IMR-90 (cell line): ENCODE measurements at regions not wholly inside any gene's neighbourhood (a gene's known extent, or its start where the extent isn't known, plus 50 kb on each side); places are given as distances from the start of the nearest gene placed in this dataset.

Experiments
- ATAC-seq: fragments of 200-7000 bp; cut with Tn5 transposase; 2 replicates; pipeline ENCODE4 v1.9.1; 2020; ENCODE audit warnings: low read depth, mild to moderate bottlenecking, moderate library complexity
- BruUV-seq: library from RNA; stranded (reverse); fragments of 400-500 nt; replicated peaks from 2 replicates; lab custom pipeline; 2021; lab: Mats Ljungman, UMichigan
- CTCF ChIA-PET: fragments of 300-600 bp; formaldehyde crosslinking; extraction: SDS; loops from one replicate; lab custom pipeline; 2021; ENCODE audit warnings: antibody characterized with exemption; lab: Yijun Ruan, JAX
- POLR2A ChIA-PET: fragments of 300-600 bp; sonication (Branson Sonifier 250); formaldehyde crosslinking; loops from one replicate; lab custom pipeline; 2022; ENCODE audit warnings: antibody characterized with exemption; ENCODE audit not compliant: unreplicated experiment; lab: Charles Lee
- DNase-seq: peaks from one replicate; pipeline ENCODE4 v3.0.0; 2013
- H2AFZ ChIP-seq: replicated peaks from 2 replicates; pipeline ENCODE3; 2013; ENCODE audit warnings: low read length, mild to moderate bottlenecking; ENCODE audit not compliant: poor library complexity
- H2AK5ac ChIP-seq: 2 replicates; pipeline ENCODE4 v1.6.1; 2013; ENCODE audit warnings: low read depth, low read length, inconsistent platforms
- H2AK9ac ChIP-seq: replicated peaks from 2 replicates; pipeline ENCODE3; 2013; ENCODE audit warnings: mild to moderate bottlenecking, low read depth, low read length, moderate library complexity; ENCODE audit not compliant: poor library complexity
- H2BK120ac ChIP-seq: 2 replicates; pipeline ENCODE4 v1.6.1; 2013; ENCODE audit warnings: low read depth, low read length, inconsistent platforms
- H2BK15ac ChIP-seq: 3 replicates; pipeline ENCODE4 v1.6.1; 2013; ENCODE audit warnings: low read depth, low read length, inconsistent platforms
- H2BK20ac ChIP-seq: 2 replicates; pipeline ENCODE4 v1.6.1; 2013; ENCODE audit warnings: low read depth, mild to moderate bottlenecking, inconsistent platforms, low read length, moderate library complexity
- H2BK5ac ChIP-seq: 2 replicates; pipeline ENCODE4 v1.6.1; 2013; ENCODE audit warnings: mild to moderate bottlenecking, low read depth, low read length, inconsistent platforms; ENCODE audit not compliant: poor library complexity, severe bottlenecking
- H3K14ac ChIP-seq: replicated peaks from 2 replicates; pipeline ENCODE4 v1.6.1; 2013; ENCODE audit warnings: low read depth, low read length, inconsistent platforms
- H3K18ac ChIP-seq: 2 replicates; pipeline ENCODE4 v1.6.1; 2013; ENCODE audit warnings: low read depth, low read length, control low read depth
- H3K23ac ChIP-seq: 2 replicates; pipeline ENCODE4 v1.6.1; 2013; ENCODE audit warnings: low read depth, low read length, inconsistent platforms
- H3K27ac ChIP-seq: 2 replicates; pipeline ENCODE4 v1.5.1; 2013; ENCODE audit warnings: mild to moderate bottlenecking, control low read depth, low read length; ENCODE audit not compliant: insufficient read depth
- H3K27me3 ChIP-seq: 2 replicates; pipeline ENCODE4 v1.6.1; 2013; ENCODE audit warnings: low read length; ENCODE audit not compliant: control insufficient read depth, insufficient read depth
- H3K36me3 ChIP-seq: 2 replicates; pipeline ENCODE4 v1.6.1; 2013; ENCODE audit warnings: low read length, mixed read lengths; ENCODE audit not compliant: control insufficient read depth, insufficient read depth
- H3K4ac ChIP-seq: 2 replicates; pipeline ENCODE4 v1.6.1; 2013; ENCODE audit warnings: low read depth, low read length, inconsistent platforms
- H3K4me1 ChIP-seq: 2 replicates; pipeline ENCODE4 v1.6.1; 2013; ENCODE audit warnings: low read length, mixed read lengths; ENCODE audit not compliant: control insufficient read depth, insufficient read depth
- H3K4me2 ChIP-seq: 2 replicates; pipeline ENCODE4 v1.6.1; 2013; ENCODE audit warnings: low read depth, mild to moderate bottlenecking, control low read depth, low read length, moderate library complexity
- H3K4me3 ChIP-seq: 2 replicates; pipeline ENCODE4 v1.5.1; 2013; ENCODE audit warnings: low read depth, mild to moderate bottlenecking, control low read depth, low read length, moderate library complexity; ENCODE audit not compliant: insufficient read depth
- H3K56ac ChIP-seq: 2 replicates; pipeline ENCODE4 v1.6.1; 2013; ENCODE audit warnings: low read length, inconsistent platforms; ENCODE audit not compliant: insufficient read depth; ENCODE audit errors: extremely low read depth
- H3K79me1 ChIP-seq, 2 experiments: 2 replicates each; pipeline ENCODE4 v1.6.1; 2013; ENCODE audit warnings: low read length in 2 of 2, inconsistent platforms in 1 of 2, low read depth in 1 of 2
- H3K9ac ChIP-seq: 2 replicates; pipeline ENCODE4 v1.6.1; 2013; ENCODE audit warnings: low read depth, low read length, control low read depth
- H3K9me1 ChIP-seq: 2 replicates; pipeline ENCODE4 v1.6.1; 2013; ENCODE audit warnings: low read length, inconsistent platforms; ENCODE audit not compliant: insufficient read depth
- H3K9me3 ChIP-seq: 2 replicates; pipeline ENCODE4 v1.6.1; 2013; ENCODE audit warnings: low read length; ENCODE audit not compliant: control insufficient read depth, insufficient read depth
- H4K20me1 ChIP-seq: 2 replicates; pipeline ENCODE4 v1.6.1; 2013; ENCODE audit warnings: low read length, inconsistent platforms; ENCODE audit not compliant: insufficient read depth
- H4K5ac ChIP-seq: 2 replicates; pipeline ENCODE4 v1.6.1; 2013; ENCODE audit warnings: mild to moderate bottlenecking, low read depth, low read length, control low read depth
- H4K8ac ChIP-seq, 2 experiments: 2 replicates each; pipeline ENCODE4 v1.6.1; 2013; ENCODE audit warnings: low read depth in 2 of 2, low read length in 2 of 2, control low read depth in 1 of 2, inconsistent platforms in 1 of 2
- H4K91ac ChIP-seq: 2 replicates; pipeline ENCODE4 v1.6.1; 2013; ENCODE audit warnings: low read depth, low read length, inconsistent platforms; ENCODE audit not compliant: insufficient read depth
- BHLHE40 ChIP-seq: fragments of 150-350 bp; IDR thresholded peaks from 2 replicates; pipeline ENCODE4 v1.6.1; 2016; ENCODE audit warnings: mild to moderate bottlenecking, low read depth, low read length
- FOS ChIP-seq: fragments of 150-350 bp; IDR thresholded peaks from 2 replicates; pipeline ENCODE4 v1.6.1; 2016; ENCODE audit warnings: low read depth, low read length
- SMC3 ChIP-seq: fragments of 150-350 bp; IDR thresholded peaks from 2 replicates; pipeline ENCODE4 v1.6.1; 2016; ENCODE audit warnings: low read depth, mild to moderate bottlenecking, antibody characterized with exemption, low read length, moderate library complexity
- WGBS, 2 experiments: methylation state at CpG; one replicate each; pipeline versions ENCODE4 v1.1.5 to v1.1.7; 2013; ENCODE audit warnings: missing lambda C conversion rate in 2 of 2; ENCODE audit not compliant: insufficient read length in 1 of 2; ENCODE audit errors: extremely low coverage in 2 of 2; 5-methylcytosine and 5-hydroxymethylcytosine counted together
- dilution Hi-C: fragments of 300-500 bp; cut with HindIII; formaldehyde crosslinking; loops from one replicate; pipeline ENCODE4 v1.14.3; 2018; ENCODE audit warnings: low sequenced_read_pairs; ENCODE audit not compliant: unreplicated experiment
- in situ Hi-C: fragments of 300-500 bp; cut with MboI; formaldehyde crosslinking; loops from 3 replicates; pipeline ENCODE4 v1.14.3; 2019; ENCODE audit warnings: low sequenced_read_pairs, inconsistent platforms, mixed read lengths
- intact Hi-C: fragments of 100-400 bp; cut with micrococcal nuclease; formaldehyde crosslinking; loops from 2 replicates; pipeline ENCODE4 v1.10.0; 2022

GRCh38 chr6:166766769-166767168 is 139.7 kb upstream of the RPS6KA2 start:
- Histone ChIP-seq H3K14ac (no peak overlapping the region), H4K8ac (no peak overlapping the region), H3K4me1 (no peaks in the 10 kb centered on the region), H3K56ac (no peak overlapping the region), H2AFZ (no peak overlapping the region), H3K36me3 (no peaks in the 10 kb centered on the region), H3K9me1 (no peaks in the 10 kb centered on the region), H3K23ac (no peak overlapping the region), H2AK9ac (no peak overlapping the region), H3K27me3 (peaks cover 24% of the 10 kb centered on the region; the same call in 1 of the 2 replicates), H4K91ac (no peak overlapping the region), H3K18ac (no peak overlapping the region), H3K9ac (no peak overlapping the region), H2BK5ac (no peak overlapping the region), H4K5ac (no peak overlapping the region), H2BK120ac (no peak overlapping the region), H3K79me1 (no peaks in the 10 kb centered on the region), H2BK15ac (no peak overlapping the region), H4K20me1 (no peaks in the 10 kb centered on the region; the same call in 1 of the 2 replicates), H3K4me3 (no peak overlapping the region), H2BK20ac (no peak overlapping the region), H3K9me3 (no peaks in the 10 kb centered on the region), H3K4me2 (no peak overlapping the region), H2AK5ac (no peak overlapping the region), H3K4ac (no peak overlapping the region), H3K27ac (no peak overlapping the region)
- BruUV-seq: no TSS peak
- intact Hi-C loops (no loop called here), in situ Hi-C loops (no loop called here), dilution Hi-C loops (no loop called here)
- ChIA-PET CTCF (interaction anchor here (1.2 kb wide), 1 partner anchor 9 kb away, joined by 4 read pairs; no protein-coding TSS in a partner anchor), POLR2A (no interaction called here)
- ATAC-seq: no peak
- no peak for DNase-seq
- 50% methylated on average over 6 of the region's 10 CpGs; no CpG with 5 or more reads in 1 of the 2 experiments for WGBS, 2 experiments
- TF ChIP-seq FOS (no peak), BHLHE40 (no peak), SMC3 (no peak)
